Liver (tissue), 3 donors: ENCODE measurements at regions not wholly inside any gene's neighbourhood (a gene's known extent, or its start where the extent isn't known, plus 50 kb on each side); places are given as distances from the start of the nearest gene placed in this dataset.

Source experiments
- ATF3 ChIP-seq: IDR thresholded peaks from 2 replicates; pipeline ENCODE4 v1.6.1; 2016; ENCODE audit warnings: antibody characterized with exemption
- CTCF ChIP-seq: fragments of 150-350 bp; IDR thresholded peaks from 2 replicates; pipeline ENCODE4 v1.5.1; 2017; ENCODE audit warnings: improper control_type of control experiment, low read depth, low read length; ENCODE audit not compliant: missing input control
- EGR1 ChIP-seq, 2 donors: IDR thresholded peaks; 2 replicates each; pipeline ENCODE4 v1.6.1; 2016 to 2018; ENCODE audit warnings: antibody characterized with exemption in 2 of 2, low read depth in 2 of 2
- FOXA1 ChIP-seq: IDR thresholded peaks from 2 replicates; pipeline ENCODE4 v1.6.1; 2016; ENCODE audit warnings: antibody characterized with exemption
- GABPA ChIP-seq, 2 donors: IDR thresholded peaks in 1 of 2; conservative IDR thresholded peaks in 1 of 2; 2 replicates each; pipeline ENCODE4 v1.6.1; 2016; ENCODE audit warnings: antibody characterized with exemption in 2 of 2, mild to moderate bottlenecking in 1 of 2, moderate library complexity in 1 of 2
- JUND ChIP-seq, 2 donors: IDR thresholded peaks; 2 replicates each; pipeline ENCODE4 v1.6.1; 2016; ENCODE audit warnings: antibody characterized with exemption in 2 of 2
- MAX ChIP-seq: IDR thresholded peaks from 2 replicates; pipeline ENCODE4 v1.6.1; 2016; ENCODE audit warnings: antibody characterized with exemption
- RAD21 ChIP-seq, 2 donors: IDR thresholded peaks; 2 replicates each; pipeline ENCODE4 v1.6.1; 2016; ENCODE audit warnings: antibody characterized with exemption in 2 of 2, mild to moderate bottlenecking in 2 of 2
- REST ChIP-seq: IDR thresholded peaks from 2 replicates; pipeline ENCODE4 v1.6.1; 2016; ENCODE audit warnings: antibody characterized with exemption, mild to moderate bottlenecking
- SP1 ChIP-seq: IDR thresholded peaks from 2 replicates; pipeline ENCODE4 v1.6.1; 2018; ENCODE audit warnings: antibody characterized with exemption, mild to moderate bottlenecking
- TAF1 ChIP-seq: conservative IDR thresholded peaks from 2 replicates; pipeline ENCODE4 v1.6.1; 2016; ENCODE audit warnings: antibody characterized with exemption, mild to moderate bottlenecking
- YY1 ChIP-seq: IDR thresholded peaks from 2 replicates; pipeline ENCODE4 v1.6.1; 2016; ENCODE audit warnings: antibody characterized with exemption, mild to moderate bottlenecking
- ZBTB33 ChIP-seq: IDR thresholded peaks from 2 replicates; pipeline ENCODE4 v1.6.1; 2016; ENCODE audit warnings: antibody characterized with exemption
- donor health status: healthy.
- donor health status: healthy.

GRCh38 chr4:148730082-148730640 is 287.9 kb upstream of the NR3C2 start:
- TF ChIP-seq CTCF (no peak), FOXA1 (no peak), ATF3 (no peak), GABPA (IDR thresholded peaks at IDR 0.05 in 1 of 2, conservative IDR thresholded peaks at IDR 0.05 in 1 of 2) (no peak), REST (no peak), YY1 (no peak), ZBTB33 (no peak), RAD21 (IDR thresholded peaks at IDR 0.05) (no peak), EGR1 (IDR thresholded peaks at IDR 0.05; ENCODE audit: low read depth in 2 of 2) (no peak), MAX (no peak), JUND (IDR thresholded peaks at IDR 0.05) (no peak), SP1 (no peak), TAF1 (no peak)
